ENCODE measurements at regions not wholly inside any gene's neighbourhood (a gene's known extent, or its start where the extent isn't known, plus 50 kb on each side); places are given as distances from the start of the nearest gene placed in this dataset.

DNA sequence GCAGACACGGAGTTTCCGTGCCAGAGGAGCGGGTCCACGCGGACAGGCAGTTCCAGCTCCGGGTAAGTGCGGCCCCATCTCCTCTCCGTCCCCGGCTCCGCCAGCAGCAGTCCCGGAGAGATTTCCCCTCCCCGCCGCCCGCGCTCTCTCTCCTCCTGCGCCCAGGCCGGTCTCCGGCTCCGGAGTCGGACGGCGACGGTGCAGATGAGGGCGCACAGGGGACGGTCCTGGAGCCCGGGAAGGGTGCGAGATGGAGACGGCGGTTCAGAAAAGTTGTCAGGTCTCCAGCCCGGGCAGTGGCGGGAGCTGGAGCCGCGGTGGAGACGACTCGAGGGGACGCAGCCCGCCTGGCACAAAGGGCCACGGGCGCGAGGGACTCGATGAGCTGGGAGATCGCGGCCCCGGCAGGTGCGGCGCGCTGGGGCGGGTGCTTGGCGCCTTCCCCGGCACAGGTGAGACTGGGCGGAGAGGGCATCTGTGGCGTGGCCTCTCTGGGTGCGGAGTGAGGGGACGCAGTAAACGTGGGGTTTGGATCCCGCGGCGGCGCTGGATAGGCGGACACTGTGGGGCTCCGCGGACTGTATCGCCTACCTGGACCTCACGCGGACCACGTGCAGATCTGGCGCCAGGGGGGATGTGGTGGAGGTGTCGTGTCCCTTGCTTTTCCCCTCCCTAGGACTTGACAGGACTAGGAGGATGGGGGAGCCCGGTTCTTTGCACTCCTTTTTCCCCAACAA is 1540.3 kb upstream of the TMEM132C start:
- TF ChIP-seq CTCF (IDR thresholded peaks at IDR 0.05; ENCODE audit: insufficient read depth, low read length, poor library complexity, severe bottlenecking) (no peak), EZH2phosphoT487 (conservative IDR thresholded peaks at IDR 0.05; ENCODE audit: low read length) (no peak)
